ENCODE measurements at regions not wholly inside any gene's neighbourhood (a gene's known extent, or its start where the extent isn't known, plus 50 kb on each side); places are given as distances from the start of the nearest gene placed in this dataset.

GRCh38 chr13:47087841-47088240 is 191.0 kb upstream of the HTR2A start:
- peak overlapping the region; percentile 69 for H3K27ac ChIP-seq (ENCODE audit: low read depth, low read length)
- H3K4me1 ChIP-seq (ENCODE audit: control insufficient read depth, insufficient read depth, low read length, unreplicated experiment): peaks cover 13% of the 10 kb centered on the region
- no peak overlapping the region for H3K4me3 ChIP-seq (ENCODE audit: low read depth, low read length)
- no peaks in the 10 kb centered on the region for H3K36me3 ChIP-seq (ENCODE audit: insufficient read depth, low read length)
- no peaks in the 10 kb centered on the region for H3K27me3 ChIP-seq (ENCODE audit: insufficient read depth, low read length)
- H2AFZ ChIP-seq (ENCODE audit: low read length, unreplicated experiment): no peak overlapping the region
- H3K79me2 ChIP-seq (ENCODE audit: control insufficient read depth, insufficient read depth, low read length, unreplicated experiment): no peaks in the 10 kb centered on the region

- Histone ChIP-seq H3K27ac (ENCODE audit: low read depth, low read length) (peak overlapping the region; percentile 69), H3K27me3 (ENCODE audit: insufficient read depth, low read length) (no peaks in the 10 kb centered on the region), H3K4me1 (ENCODE audit: control insufficient read depth, insufficient read depth, low read length, unreplicated experiment) (peaks cover 13% of the 10 kb centered on the region), H2AFZ (ENCODE audit: low read length, unreplicated experiment) (no peak overlapping the region), H3K4me3 (ENCODE audit: low read depth, low read length) (no peak overlapping the region), H3K36me3 (ENCODE audit: insufficient read depth, low read length) (no peaks in the 10 kb centered on the region), H3K79me2 (ENCODE audit: control insufficient read depth, insufficient read depth, low read length, unreplicated experiment) (no peaks in the 10 kb centered on the region)
Observed at GRCh38 chr13:47087241-47087640, 190.4 kb upstream of the HTR2A start.

DNA sequence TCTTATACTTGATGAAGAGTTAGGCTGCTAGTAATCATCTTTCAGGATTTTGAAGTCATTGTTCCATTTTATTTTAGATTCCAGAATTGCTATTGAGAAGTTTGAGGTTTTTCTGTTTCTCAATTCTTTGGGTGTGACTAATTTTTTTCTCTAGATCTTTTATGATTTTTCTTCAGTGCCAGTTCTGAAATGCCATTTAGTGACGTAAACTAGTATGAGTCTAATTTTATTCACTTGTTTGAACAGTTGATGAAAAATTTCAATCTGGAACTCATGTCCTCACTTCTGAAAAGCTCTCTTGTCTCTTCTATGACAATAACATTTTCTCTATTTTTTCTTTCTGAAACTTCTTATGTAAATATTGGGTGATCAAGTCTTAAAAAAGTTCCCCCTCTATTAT is 188.5 kb upstream of the HTR2A start:
- peak overlapping the region; percentile 46 for H3K27ac ChIP-seq (ENCODE audit: low read depth, low read length)
- no peaks in the 10 kb centered on the region for H3K79me2 ChIP-seq (ENCODE audit: control insufficient read depth, insufficient read depth, low read length, unreplicated experiment)
- no peaks in the 10 kb centered on the region for H3K36me3 ChIP-seq (ENCODE audit: insufficient read depth, low read length)
- no peaks in the 10 kb centered on the region for H3K27me3 ChIP-seq (ENCODE audit: insufficient read depth, low read length)
- H3K4me1 ChIP-seq (ENCODE audit: control insufficient read depth, insufficient read depth, low read length, unreplicated experiment): peaks cover 13% of the 10 kb centered on the region
- no peak overlapping the region for H2AFZ ChIP-seq (ENCODE audit: low read length, unreplicated experiment)
- no peak overlapping the region for H3K4me3 ChIP-seq (ENCODE audit: low read depth, low read length)

- no peak overlapping the region for H2AFZ ChIP-seq (ENCODE audit: low read length, unreplicated experiment)
- no peaks in the 10 kb centered on the region for H3K27me3 ChIP-seq (ENCODE audit: insufficient read depth, low read length)
- no peaks in the 10 kb centered on the region for H3K36me3 ChIP-seq (ENCODE audit: insufficient read depth, low read length)
- H3K4me3 ChIP-seq (ENCODE audit: low read depth, low read length): no peak overlapping the region
- H3K79me2 ChIP-seq (ENCODE audit: control insufficient read depth, insufficient read depth, low read length, unreplicated experiment): no peaks in the 10 kb centered on the region
- no peaks in the 10 kb centered on the region for H3K4me1 ChIP-seq (ENCODE audit: control insufficient read depth, insufficient read depth, low read length, unreplicated experiment)
- no peak overlapping the region for H3K27ac ChIP-seq (ENCODE audit: low read depth, low read length)
Observed at GRCh38 chr13:47081850-47082249, 185.0 kb upstream of the HTR2A start.

- Histone ChIP-seq H3K27ac (ENCODE audit: low read depth, low read length) (no peak overlapping the region), H3K27me3 (ENCODE audit: insufficient read depth, low read length) (no peaks in the 10 kb centered on the region), H3K4me1 (ENCODE audit: control insufficient read depth, insufficient read depth, low read length, unreplicated experiment) (no peaks in the 10 kb centered on the region), H3K4me3 (ENCODE audit: low read depth, low read length) (no peak overlapping the region), H3K79me2 (ENCODE audit: control insufficient read depth, insufficient read depth, low read length, unreplicated experiment) (no peaks in the 10 kb centered on the region), H2AFZ (ENCODE audit: low read length, unreplicated experiment) (no peak overlapping the region), H3K36me3 (ENCODE audit: insufficient read depth, low read length) (no peaks in the 10 kb centered on the region)
Observed at GRCh38 chr13:47081246-47081645, 184.4 kb upstream of the HTR2A start.

DNA sequence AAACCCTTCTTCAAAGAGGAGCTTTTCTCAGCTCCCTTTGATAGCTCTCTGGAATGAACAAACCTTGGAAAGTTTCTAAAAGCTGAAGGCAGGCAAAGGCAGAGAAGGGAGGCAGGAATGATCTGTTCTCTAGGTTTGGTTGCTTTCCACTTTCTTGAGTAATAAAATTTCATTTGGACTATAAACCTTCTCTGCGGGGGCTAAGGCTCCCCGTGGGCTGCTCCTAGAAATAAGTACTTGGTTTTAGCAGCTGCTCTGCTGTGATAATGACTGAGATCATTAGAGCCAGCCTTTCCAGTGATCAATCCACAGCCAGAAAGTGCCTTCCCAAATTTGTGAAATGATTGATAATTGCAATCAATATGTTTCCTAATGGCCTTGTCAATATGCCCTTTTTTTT is 183.8 kb upstream of the HTR2A start:
- no peaks in the 10 kb centered on the region for H3K4me1 ChIP-seq (ENCODE audit: control insufficient read depth, insufficient read depth, low read length, unreplicated experiment)
- no peak overlapping the region for H2AFZ ChIP-seq (ENCODE audit: low read length, unreplicated experiment)
- H3K27me3 ChIP-seq (ENCODE audit: insufficient read depth, low read length): no peaks in the 10 kb centered on the region
- no peak overlapping the region for H3K27ac ChIP-seq (ENCODE audit: low read depth, low read length)
- H3K36me3 ChIP-seq (ENCODE audit: insufficient read depth, low read length): no peaks in the 10 kb centered on the region
- H3K79me2 ChIP-seq (ENCODE audit: control insufficient read depth, insufficient read depth, low read length, unreplicated experiment): no peaks in the 10 kb centered on the region
- H3K4me3 ChIP-seq (ENCODE audit: low read depth, low read length): no peak overlapping the region

GRCh38 chr13:47076500-47076899 is 179.6 kb upstream of the HTR2A start:
- H3K4me3 ChIP-seq (ENCODE audit: low read depth, low read length): no peak overlapping the region
- no peaks in the 10 kb centered on the region for H3K79me2 ChIP-seq (ENCODE audit: control insufficient read depth, insufficient read depth, low read length, unreplicated experiment)
- no peaks in the 10 kb centered on the region for H3K27me3 ChIP-seq (ENCODE audit: insufficient read depth, low read length)
- no peaks in the 10 kb centered on the region for H3K4me1 ChIP-seq (ENCODE audit: control insufficient read depth, insufficient read depth, low read length, unreplicated experiment)
- H3K36me3 ChIP-seq (ENCODE audit: insufficient read depth, low read length): no peaks in the 10 kb centered on the region
- no peak overlapping the region for H3K27ac ChIP-seq (ENCODE audit: low read depth, low read length)
- no peak overlapping the region for H2AFZ ChIP-seq (ENCODE audit: low read length, unreplicated experiment)

DNA sequence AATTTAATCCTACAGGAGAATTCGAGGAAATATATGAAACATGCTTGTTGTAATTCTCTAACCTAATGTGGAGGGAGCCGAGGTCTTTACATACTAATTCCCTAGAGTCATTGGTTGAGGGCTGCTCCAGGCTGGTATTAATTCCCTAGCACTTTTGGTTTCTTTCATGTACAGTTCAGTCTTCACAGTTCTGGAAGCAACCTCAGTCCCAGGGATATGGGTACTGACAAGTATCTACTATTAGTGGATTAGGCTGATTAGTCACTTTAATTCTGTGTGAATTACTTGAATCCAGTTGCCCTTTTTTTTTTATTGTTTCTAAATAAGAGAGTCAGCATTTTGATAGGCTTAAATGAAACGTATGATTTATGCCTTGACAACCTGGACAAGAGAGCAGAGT is 172.3 kb upstream of the HTR2A start:
- no peaks in the 10 kb centered on the region for H3K27me3 ChIP-seq (ENCODE audit: insufficient read depth, low read length)
- no peak overlapping the region for H2AFZ ChIP-seq (ENCODE audit: low read length, unreplicated experiment)
- H3K4me3 ChIP-seq (ENCODE audit: low read depth, low read length): no peak overlapping the region
- H3K4me1 ChIP-seq (ENCODE audit: control insufficient read depth, insufficient read depth, low read length, unreplicated experiment): no peaks in the 10 kb centered on the region
- H3K27ac ChIP-seq (ENCODE audit: low read depth, low read length): no peak overlapping the region
- H3K79me2 ChIP-seq (ENCODE audit: control insufficient read depth, insufficient read depth, low read length, unreplicated experiment): no peaks in the 10 kb centered on the region
- H3K36me3 ChIP-seq (ENCODE audit: insufficient read depth, low read length): no peaks in the 10 kb centered on the region

DNA sequence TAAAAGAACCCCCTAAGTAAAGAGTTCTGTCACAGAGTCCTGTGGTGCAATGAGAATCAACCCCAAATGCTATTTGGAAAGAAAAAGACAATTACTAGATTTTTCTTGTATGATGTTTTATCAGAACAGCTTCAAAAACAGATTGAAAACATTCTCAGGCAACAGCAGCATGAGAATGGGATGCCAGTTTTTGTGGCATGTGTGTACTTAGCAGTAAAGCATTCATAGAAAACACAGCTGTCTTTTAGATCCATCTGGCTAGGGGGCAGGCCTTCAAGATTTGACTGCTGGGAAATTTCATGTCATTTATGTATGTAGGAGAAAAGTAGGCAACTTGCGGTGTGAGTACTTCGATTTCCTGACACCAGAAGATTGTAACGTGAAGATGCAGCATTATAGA is 170.5 kb upstream of the HTR2A start:
- Histone ChIP-seq H3K4me3 (ENCODE audit: low read depth, low read length) (no peak overlapping the region), H3K27me3 (ENCODE audit: insufficient read depth, low read length) (no peaks in the 10 kb centered on the region), H3K4me1 (ENCODE audit: control insufficient read depth, insufficient read depth, low read length, unreplicated experiment) (no peaks in the 10 kb centered on the region), H3K36me3 (ENCODE audit: insufficient read depth, low read length) (no peaks in the 10 kb centered on the region), H2AFZ (ENCODE audit: low read length, unreplicated experiment) (no peak overlapping the region), H3K79me2 (ENCODE audit: control insufficient read depth, insufficient read depth, low read length, unreplicated experiment) (no peaks in the 10 kb centered on the region), H3K27ac (ENCODE audit: low read depth, low read length) (no peak overlapping the region)

DNA sequence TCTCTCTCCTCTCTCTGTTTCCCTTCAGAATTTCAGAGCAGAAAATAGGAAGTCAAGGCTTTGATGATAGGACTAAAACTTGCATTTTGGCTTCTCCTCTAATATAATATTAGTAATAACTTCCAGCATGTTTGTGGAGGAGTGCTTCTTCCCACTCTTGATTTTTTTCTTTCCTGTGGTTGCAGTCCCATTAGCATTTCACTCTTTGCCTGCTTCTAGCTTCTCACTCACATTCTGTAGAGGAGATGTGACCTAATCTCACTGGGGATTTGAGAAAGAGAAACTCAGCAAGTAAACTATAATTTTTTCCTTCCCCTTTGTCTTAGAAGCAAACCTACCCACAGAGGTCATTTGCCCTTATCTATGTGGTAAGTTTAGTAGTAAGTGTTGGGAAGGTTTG is 169.4 kb upstream of the HTR2A start:
- no peak overlapping the region for H2AFZ ChIP-seq (ENCODE audit: low read length, unreplicated experiment)
- no peaks in the 10 kb centered on the region for H3K36me3 ChIP-seq (ENCODE audit: insufficient read depth, low read length)
- no peaks in the 10 kb centered on the region for H3K4me1 ChIP-seq (ENCODE audit: control insufficient read depth, insufficient read depth, low read length, unreplicated experiment)
- no peaks in the 10 kb centered on the region for H3K27me3 ChIP-seq (ENCODE audit: insufficient read depth, low read length)
- no peaks in the 10 kb centered on the region for H3K79me2 ChIP-seq (ENCODE audit: control insufficient read depth, insufficient read depth, low read length, unreplicated experiment)
- H3K27ac ChIP-seq (ENCODE audit: low read depth, low read length): no peak overlapping the region
- no peak overlapping the region for H3K4me3 ChIP-seq (ENCODE audit: low read depth, low read length)

- Histone ChIP-seq H3K4me1 (ENCODE audit: control insufficient read depth, insufficient read depth, low read length, unreplicated experiment) (no peaks in the 10 kb centered on the region), H3K27me3 (ENCODE audit: insufficient read depth, low read length) (no peaks in the 10 kb centered on the region), H3K4me3 (ENCODE audit: low read depth, low read length) (no peak overlapping the region), H2AFZ (ENCODE audit: low read length, unreplicated experiment) (no peak overlapping the region), H3K79me2 (ENCODE audit: control insufficient read depth, insufficient read depth, low read length, unreplicated experiment) (no peaks in the 10 kb centered on the region), H3K27ac (ENCODE audit: low read depth, low read length) (no peak overlapping the region), H3K36me3 (ENCODE audit: insufficient read depth, low read length) (no peaks in the 10 kb centered on the region)
Observed at GRCh38 chr13:47064381-47064780, 167.5 kb upstream of the HTR2A start.

Measured in ACC112 (cell line).